Right lung (tissue), 2 donors: ENCODE measurements at regions not wholly inside any gene's neighbourhood (a gene's known extent, or its start where the extent isn't known, plus 50 kb on each side); places are given as distances from the start of the nearest gene placed in this dataset.

Source experiments
- DNase-seq, 2 donors: peaks; one replicate each; pipeline ENCODE4 v3.0.0-alpha.2; 2013

DNA sequence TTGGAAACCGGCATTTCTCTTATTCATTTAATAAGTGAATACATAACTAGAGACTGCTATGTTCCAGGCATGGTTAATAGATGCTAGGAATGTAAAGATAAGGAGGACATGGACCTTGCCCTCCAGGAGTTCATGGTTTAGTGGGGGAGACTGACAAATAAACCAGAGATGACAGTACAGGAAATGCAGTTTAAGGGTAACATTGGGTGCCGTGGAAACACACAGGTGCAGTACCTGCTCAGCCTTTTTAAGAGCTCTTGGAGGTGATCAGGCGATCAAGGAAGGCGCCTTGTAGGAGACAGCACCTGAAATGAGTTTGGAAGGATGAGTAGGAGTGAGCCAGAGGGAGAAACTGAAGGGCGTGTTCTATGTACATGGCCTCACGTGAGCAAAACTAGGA lies 145.8 kb downstream of the AASDH start:
- DNase-seq = no peak

DNA sequence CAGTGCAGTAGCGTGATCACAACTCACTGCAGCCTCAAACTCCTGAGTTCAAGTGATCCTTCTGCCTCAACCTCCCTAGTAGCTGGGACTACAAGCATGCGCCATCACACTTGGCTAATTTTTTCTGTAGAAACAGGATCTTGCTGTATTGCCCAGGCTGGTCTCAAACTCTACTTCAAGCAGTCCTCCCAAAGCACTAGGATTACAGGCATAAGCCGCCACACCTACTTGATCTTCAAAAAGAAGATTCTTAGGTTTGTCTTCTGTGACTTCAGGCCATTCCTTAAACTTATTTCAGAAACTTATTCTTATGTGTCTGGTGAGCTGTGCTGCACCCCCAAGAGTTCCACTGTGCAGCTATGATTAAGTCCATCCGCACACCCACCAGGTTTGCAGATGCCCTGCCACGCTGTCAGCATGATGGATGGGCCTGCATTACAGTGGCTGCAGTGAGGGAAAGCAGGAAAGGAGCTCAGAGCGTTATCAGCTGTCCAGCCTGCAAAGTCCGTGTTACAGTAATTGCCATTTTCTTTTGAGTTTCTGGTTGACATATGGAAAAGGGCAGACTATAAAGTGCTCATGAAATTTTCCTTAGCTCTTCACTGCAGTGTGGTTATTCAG lies 146.6 kb downstream of the AASDH start:
- DNase-seq = no peak

DNA sequence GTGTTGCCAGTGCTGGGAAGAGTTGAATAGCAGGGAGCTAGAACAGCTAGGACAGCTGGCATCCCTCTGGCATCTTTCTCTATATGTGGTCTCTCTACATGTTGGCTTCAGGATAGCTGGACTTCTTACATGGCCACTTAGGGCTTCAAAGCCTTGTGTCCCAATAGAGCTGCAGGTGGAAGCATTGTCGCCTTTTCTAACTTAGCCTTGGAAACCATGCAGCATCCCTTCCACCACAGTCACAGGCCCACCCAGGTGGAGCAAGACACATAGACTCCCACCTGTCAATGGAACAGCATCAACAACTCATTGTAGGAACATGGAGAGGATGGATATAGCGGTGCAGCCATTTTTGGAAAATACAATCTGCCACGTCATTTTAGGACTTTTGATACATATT lies 149.0 kb downstream of the AASDH start:
- DNase-seq = no peak

DNA sequence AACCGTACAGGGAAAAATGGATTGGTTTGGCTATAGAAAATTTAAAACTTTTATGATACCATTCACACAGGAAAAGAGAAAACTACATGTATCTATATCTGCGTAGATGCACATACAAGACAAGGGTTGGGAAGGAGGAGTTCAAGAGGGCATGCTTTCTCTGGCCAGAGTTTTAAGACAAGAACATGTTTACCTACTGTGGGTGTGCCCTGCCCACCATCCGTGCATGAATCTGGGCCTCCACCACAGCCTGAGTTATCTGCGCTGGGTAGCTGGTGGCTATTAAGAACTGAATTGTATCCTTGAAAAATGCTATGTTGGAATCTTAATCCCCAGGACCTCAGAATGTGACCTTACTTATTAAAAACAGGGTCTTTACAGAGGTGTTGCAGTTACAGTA lies 151.6 kb downstream of the AASDH start:
- DNase-seq = no peak

DNA sequence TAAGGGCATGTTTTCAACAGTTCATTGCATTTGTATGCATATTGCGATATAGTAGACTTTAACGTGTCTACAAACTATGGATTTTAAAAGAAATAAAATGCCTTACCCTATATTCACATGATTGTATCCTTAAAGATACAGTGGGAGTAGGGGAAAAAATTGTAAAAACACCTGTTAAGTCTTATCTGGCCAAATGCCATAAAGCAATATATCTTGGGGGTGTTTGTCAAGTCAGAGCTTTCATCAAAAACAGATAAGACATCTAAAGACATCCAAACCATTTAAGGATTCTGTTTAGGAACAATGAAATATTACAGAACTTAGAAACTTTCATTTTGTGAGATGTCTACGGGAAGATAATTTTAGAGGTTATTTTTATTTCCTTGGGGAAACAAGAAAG lies 152.3 kb downstream of the AASDH start:
- DNase-seq = no peak

DNA sequence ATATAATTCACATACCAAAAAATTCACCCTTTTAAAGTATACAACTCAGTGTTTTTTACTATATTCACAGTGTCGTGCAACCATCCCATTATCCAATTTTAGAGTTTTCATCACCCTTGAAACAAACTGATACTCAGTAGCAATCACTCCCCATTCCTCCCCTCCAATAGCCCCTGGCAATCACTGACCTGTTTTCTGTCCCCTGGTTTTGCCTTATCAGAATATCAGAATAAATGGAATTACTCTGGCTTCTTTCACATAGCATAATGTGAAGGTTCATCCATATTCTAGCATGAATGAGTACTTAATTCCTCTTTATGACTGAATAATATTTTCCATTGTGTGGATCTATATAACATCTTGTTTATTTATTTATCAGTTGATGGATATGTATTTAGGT lies 153.2 kb downstream of the AASDH start:
- DNase-seq = no peak

DNA sequence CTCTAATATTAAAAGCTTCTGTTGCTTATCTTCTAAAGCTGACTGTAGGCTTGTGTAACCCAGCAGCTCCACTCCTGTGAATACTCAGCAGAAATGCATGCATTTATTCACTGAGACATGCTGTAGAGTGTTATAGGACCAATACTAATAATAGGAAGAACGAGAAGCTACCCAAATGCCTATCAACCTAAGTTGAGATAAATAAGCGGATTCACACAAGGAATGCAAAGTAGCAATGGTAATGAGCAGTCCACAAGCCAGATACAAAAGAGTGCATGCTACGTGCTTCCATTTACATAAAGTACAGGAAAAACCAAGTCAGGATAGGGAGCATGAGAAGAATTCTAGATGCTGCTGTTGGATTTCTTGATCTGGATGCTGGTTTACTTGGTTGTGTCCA lies 155.9 kb downstream of the AASDH start:
- DNase-seq = no peak

DNA sequence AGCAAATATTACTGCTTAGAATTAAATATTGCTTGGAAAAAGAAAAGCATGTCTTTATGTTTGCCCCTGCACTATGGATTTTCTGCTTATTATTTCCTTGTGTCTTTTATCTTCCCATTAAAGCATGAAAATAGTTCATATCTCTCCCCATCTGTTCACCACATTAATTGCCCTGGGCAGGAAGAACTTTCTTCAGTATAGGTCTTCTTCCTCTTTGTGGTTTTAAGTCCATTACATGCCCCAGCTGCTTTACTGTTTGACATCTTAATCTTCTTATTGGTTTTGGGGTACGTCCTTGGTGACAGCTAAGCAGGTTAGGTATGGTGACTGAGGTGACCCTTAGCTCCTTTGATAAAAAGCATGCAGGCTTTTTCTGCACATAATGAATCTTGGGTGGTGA lies 157.3 kb downstream of the AASDH start:
- DNase-seq = no peak

DNA sequence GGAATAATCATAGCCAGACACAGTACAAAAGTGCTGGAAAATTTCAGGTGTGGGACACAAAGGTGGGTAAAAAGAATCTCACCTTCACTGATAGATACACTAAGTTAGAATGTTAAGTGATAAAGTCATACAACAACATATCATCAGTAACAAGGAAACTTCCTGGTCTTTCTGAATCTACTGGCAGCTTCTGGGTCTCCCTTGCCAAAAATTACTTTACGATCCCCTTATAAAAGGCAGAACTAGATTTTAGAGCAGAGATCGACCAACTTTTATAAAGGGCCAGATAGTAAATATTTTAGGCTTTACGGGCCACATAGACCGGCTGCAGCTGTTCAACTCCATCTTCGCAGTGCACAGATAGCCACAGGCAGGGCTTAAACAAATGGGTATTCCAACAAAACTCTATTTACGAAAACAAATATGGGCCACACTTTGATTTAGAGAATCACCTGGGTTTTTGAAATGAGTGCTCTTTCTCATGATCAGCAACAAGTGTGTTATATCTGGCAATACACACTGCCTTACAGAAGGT lies 159.9 kb downstream of the AASDH start:
- no peak for DNase-seq

DNA sequence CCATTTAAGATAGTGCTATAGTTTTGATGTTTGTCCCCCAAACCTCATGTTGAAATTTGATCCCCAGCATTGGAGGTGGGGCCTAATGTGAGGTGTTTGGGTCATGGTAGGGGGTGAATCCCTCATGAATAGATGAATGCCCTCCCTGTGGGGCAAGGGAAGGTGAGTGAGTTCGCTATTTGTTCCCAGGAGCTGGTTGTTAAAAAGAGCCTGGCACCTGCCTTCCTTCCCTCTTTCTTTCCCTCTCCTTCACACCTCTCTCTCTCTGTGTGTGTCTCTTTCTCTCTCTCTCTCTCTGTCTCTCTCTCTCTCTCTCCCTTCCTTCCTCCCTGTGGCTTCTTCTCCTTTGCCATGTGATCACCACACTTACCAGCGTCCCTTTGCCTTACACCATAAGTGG lies 160.7 kb downstream of the AASDH start:
- no peak for DNase-seq

DNA sequence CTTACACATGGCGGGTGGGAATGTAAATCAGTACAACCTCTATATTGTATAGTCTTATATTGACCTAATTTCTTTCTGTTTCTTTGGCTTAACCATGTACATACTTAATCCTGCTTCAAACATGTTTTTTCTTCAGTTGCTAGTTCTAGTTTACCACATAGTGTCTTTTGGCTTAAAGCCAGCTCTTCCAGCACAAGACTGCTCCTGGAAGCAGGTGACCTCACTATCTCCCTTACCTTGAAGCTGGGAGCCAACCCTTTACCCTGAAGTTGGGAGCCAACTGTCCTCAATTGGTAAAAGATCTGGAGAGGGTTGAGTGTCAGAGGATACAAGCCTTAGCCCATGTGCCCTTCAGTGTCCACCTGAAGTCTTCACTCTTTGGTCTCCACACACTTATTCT lies 162.7 kb downstream of the AASDH start:
- DNase-seq = no peak

DNA sequence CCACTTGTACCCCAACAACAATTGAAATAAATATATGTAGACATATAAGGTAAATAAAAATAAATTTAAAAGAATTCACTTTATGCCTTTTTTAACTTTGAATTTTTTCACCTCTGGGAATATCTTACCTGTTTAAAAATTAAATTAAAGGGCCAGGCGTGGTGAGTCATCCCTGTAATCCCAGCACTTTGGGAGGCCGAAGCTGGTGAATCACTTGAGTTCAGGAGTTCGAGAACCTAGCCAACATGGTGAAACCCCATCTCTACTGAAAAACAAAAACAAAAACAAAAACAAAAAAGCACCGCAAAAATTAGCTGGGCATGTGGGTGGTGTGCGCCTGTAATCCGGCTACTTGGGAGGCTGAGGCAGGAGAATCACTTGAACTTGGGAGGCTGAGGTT lies 164.8 kb downstream of the AASDH start:
- DNase-seq = no peak

DNA sequence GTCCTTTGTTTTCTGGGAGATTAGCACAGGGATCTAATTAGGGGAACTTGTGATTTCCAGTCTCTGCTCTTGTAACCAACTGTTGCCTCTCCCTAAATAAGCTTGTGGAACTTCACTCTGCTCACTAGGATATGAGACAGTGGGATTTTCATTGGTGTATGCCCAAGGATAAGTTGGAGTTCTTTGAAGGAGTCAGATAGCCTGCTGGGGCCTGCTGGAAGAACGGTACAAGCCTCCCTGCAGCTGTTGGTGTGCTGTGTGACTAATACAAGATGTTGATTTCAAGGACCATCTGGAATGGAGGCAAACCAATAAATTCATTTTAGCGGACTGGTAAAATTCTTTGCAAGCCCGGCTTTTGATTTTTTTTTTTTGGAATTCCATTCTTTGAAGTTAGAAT lies 167.0 kb downstream of the AASDH start:
- DNase-seq = no peak

DNA sequence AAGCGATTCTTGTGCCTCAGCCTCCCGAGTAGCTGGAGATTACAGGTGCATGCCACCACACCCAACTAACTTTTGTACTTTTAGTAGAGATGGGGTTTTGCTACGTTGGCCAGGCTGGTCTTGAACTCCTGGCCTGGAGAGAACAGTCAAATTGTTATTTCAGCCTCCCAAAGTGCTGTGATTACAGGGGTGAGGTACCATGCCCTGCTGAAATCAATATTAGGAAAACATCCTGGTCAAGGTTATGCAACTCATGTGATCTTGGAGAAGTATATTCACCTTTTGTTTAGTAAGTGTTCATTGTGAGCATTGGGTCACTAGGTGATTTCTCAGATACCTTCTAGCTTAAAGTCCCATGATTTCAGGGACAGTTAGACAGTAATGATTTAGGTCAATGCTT lies 167.8 kb downstream of the AASDH start:
- no peak for DNase-seq

DNA sequence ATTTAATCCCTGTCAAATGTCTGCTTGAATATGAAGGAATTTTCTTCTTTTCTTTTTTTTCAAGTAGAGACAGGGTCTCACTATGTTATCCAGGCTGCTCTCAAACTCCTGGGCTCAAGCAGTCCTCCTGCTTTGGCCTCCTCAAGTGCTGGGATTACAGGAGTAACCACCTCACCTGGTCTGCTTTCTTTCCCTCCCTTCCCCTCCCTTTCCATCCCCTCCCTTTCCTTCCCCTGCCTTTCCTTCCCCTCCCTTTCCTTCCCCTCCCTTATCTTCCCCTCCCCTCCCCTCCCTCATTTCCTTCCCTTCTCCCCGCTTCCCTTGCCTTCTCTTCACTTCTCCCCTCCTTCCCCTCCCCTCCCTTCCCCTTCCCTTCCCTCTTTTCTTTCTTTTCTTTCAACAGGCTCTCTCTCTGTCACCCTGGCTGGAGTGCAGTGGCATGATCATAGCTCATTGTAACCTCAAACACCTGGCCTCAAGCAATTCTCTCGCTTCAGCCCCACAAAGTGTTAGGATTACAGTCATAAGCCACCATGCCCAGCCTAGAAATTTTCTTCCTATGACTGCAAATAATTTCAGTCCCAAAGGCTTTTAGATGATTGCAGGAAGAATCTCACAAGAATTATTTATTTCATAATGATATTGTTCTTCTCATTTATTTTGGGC lies 168.9 kb downstream of the AASDH start:
- no peak for DNase-seq

DNA sequence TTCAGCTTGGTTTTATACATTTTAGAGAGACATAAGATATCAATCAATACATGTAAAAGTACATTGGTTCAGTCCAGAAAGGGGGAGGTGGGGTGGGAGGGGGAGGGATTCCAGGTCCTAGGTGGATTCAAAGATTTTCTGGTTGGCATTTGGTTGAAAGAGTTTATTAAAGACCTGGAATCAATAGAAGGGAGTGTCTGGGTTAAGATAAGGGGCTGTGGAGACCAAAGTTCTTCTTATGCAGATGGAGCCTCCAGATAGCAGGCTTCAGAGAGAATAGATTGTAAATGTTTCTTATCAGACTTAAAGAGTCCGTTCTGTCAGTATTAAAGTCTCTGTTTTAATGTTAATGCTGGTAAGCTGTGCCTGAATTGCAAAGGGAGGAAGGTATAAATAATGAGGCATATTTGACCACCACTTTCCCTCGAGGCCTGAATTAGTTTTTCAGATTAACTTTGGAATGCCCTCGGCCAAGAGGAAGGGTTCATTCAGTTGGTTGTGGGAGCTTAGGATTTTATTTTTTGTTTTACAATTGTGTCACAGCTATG lies 169.9 kb downstream of the AASDH start:
- no peak for DNase-seq

DNA sequence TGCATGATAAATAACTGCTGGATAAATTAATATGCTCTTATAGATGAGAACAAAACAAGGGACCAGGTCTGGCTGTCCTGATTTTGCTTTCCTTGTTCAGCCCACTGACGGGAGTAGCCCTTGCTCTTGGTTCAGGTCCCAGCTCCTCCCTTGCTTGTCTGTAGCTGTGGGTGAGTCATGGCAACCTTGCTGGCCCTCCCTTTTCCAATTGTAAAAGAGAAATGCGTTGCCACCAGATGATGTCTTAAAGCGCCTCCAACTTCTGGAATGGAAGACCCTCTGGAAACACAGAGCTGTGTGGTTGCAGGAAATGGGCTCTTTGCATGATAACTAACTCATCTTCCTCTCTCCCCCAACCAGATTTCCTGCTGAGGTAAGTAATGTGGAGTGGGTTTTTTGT lies 171.4 kb downstream of the AASDH start:
- no peak for DNase-seq

DNA sequence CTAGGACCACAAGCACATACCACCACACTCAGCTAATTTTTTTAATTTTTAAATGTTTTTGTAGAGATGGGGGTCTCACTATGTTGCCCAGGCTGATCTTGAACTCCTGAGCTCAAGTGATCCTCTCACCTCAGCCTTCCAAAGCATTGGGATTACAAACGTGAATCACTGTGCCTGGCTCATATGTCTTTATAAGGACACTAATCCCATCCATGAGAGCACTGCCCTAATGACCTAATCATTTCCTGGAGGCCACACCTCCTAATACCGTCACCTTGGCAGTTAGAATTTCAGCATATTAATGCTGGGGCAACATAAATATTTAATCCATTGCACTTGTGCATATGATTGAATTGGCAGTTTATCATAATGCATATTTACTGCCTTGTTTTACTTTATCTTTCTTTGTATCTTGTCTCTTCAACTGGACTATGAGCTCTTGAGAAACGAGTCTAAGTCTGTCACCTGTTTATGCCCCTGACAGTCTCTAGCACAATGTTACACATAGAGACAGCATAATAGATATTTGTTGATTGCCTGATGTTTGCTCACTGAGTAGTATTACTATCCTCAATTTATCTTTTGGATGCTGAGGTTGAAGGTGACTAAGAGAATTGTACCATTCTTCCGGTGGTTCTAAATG lies 172.0 kb downstream of the AASDH start:
- no peak for DNase-seq

DNA sequence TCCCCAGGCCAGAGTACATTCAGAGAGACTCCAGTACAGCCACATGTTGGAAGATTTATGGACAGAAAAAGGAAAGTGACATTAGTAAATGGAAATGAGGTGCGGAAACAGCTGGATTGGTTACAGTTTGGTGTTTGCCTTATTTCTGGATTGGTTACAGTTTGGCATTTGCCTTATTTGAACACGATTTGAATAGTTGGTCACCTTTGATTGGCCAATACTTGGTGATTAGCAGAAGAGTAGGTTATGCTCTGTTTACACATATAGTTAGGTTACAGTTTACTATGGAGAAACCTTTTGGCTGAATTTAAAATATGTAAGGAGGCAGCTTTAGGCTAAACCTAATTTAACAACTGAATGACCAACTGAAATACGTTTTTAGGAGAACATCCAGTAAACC lies 173.7 kb downstream of the AASDH start:
- DNase-seq = no peak

DNA sequence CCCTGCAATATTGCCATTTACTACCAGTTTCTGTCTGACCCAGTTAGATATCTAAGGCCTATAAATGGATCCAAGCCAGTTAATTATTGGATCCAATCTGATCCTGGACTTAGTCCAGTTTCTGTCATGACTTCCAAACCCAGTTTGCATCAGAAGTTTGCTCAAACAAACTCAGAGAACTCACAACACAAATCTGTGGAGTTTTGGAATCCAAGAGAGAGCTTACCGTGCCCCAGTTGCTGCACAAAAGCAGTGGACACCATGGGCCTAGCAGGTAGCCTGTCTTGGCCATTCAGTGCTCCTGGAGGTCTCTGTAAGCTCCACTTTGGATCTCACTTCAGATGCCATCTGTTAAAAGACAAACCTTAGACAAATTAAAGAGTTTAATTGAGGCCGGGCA lies 174.5 kb downstream of the AASDH start:
- DNase-seq = no peak

DNA sequence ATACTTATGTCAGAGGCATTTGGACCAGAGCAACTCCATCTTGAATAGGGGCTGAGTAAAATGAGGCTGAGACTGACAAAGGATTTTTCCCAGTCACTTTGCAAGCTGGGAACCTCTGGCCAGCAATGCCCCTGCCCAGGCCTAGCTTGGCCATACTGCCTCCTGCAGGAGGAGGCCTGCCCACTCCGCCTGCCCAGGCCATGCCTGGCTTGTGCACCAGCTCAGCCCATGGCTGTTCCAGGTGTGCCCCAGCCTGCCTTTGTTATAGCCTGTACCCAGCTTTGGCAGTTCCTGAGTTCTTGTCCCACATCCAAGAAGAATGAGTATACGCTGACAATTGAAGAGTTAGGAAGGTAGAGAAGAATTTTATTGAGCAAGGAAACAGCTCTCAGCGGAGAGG lies 176.1 kb downstream of the AASDH start:
- no peak for DNase-seq

DNA sequence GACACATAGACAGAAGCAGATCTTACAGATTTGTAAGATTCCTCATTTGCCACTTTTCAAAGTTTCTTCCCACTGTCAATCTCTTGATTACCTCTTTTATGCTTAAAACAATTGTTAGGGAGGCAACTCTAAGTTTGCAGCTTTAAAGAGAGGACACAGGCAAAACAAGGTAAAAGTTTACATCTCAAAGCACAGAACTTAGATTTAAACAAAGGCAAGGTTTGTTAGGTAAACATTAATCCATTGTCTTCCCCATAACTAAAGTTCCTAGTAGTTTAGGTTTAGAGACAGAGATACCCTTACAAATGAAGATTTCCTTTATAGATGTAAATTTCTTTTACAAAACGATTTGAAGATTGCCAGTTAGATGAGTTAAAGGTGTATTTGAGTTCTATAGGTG lies 176.9 kb downstream of the AASDH start:
- no peak for DNase-seq

DNA sequence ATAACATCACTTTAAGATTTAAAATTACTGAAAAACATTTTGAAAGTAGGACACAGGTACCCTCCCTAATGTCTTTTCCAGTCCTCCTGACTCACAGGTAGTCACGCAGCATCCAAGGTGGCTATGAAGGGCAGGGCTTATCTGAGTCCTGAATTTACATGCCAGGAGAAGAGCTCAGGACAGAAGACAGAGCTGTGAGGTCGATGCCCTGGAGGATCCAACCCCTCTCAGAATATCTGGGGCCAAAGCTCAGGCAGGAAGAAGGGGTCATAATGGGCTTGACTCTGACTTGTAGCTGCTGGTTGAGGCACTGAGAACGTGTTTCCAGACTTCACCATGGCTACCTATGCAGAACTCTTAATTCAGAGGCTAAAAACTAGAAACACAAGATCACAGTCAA lies 177.5 kb downstream of the AASDH start:
- DNase-seq = no peak
